Panc1 (cell line): ENCODE measurements at regions not wholly inside any gene's neighbourhood (a gene's known extent, or its start where the extent isn't known, plus 50 kb on each side); places are given as distances from the start of the nearest gene placed in this dataset.

Experiments
- ATAC-seq: fragments of 200-7000 bp; cut with Tn5 transposase; 2 replicates; pipeline ENCODE4 v1.9.1; 2020; ENCODE audit warnings: mild to moderate bottlenecking, moderate library complexity
- BruUV-seq: library from RNA; stranded (reverse); fragments of 400-500 nt; replicated peaks from 2 replicates; lab custom pipeline; 2021; lab: Mats Ljungman, UMichigan
- CTCF ChIA-PET: fragments of 300-600 bp; sonication (Branson Sonifier 250); formaldehyde crosslinking; loops from one replicate; lab custom pipeline; 2022; ENCODE audit warnings: antibody characterized with exemption; lab: Charles Lee
- POLR2A ChIA-PET: fragments of 300-600 bp; sonication (Branson Sonifier 250); formaldehyde crosslinking; loops from one replicate; lab custom pipeline; 2022; ENCODE audit warnings: antibody characterized with exemption; lab: Charles Lee
- DNase-seq: peaks from one replicate; pipeline ENCODE4 v3.0.0-alpha.2; 2010; ENCODE audit warnings: low read depth, low spot score
- H3K27ac ChIP-seq: 2 replicates; pipeline ENCODE4 v1.5.1; 2011; ENCODE audit warnings: mild to moderate bottlenecking, low read length, inconsistent platforms
- H3K27me3 ChIP-seq: fragments of 200-500 bp; sonication (Bioruptor generic); 2 replicates; pipeline ENCODE4 v1.6.0; 2014; ENCODE audit warnings: low read length, inconsistent platforms; ENCODE audit not compliant: control insufficient read depth, insufficient read depth
- H3K36me3 ChIP-seq: fragments of 200-500 bp; sonication (Bioruptor generic); 2 replicates; pipeline ENCODE4 v1.5.1; 2014; ENCODE audit warnings: inconsistent platforms, mild to moderate bottlenecking, low read length, moderate library complexity; ENCODE audit not compliant: control insufficient read depth, insufficient read depth
- H3K4me1 ChIP-seq: 2 replicates; pipeline ENCODE4 v1.5.1; 2011; ENCODE audit warnings: inconsistent platforms, mild to moderate bottlenecking, low read length, moderate library complexity; ENCODE audit not compliant: control insufficient read depth, insufficient read depth
- H3K4me3 ChIP-seq, 2 experiments: 2 replicates each; pipeline ENCODE4 v1.5.1; 2011 to 2012; ENCODE audit warnings: low read depth in 2 of 2, low read length in 2 of 2, mild to moderate bottlenecking in 2 of 2, inconsistent platforms in 1 of 2, moderate library complexity in 1 of 2
- H3K9me3 ChIP-seq: fragments of 200-500 bp; sonication (Bioruptor generic); 2 replicates; pipeline ENCODE4 v1.5.1; 2014; ENCODE audit warnings: low read depth, mild to moderate bottlenecking, inconsistent platforms, low read length, moderate library complexity; ENCODE audit not compliant: control insufficient read depth, insufficient read depth
- POLR2AphosphoS5 ChIP-seq: IDR thresholded peaks from 2 replicates; pipeline ENCODE4 v1.6.1; 2012; ENCODE audit warnings: mild to moderate bottlenecking, low read depth, low read length, moderate library complexity
- SIN3A ChIP-seq: IDR thresholded peaks from 2 replicates; pipeline ENCODE4 v1.6.1; 2012; ENCODE audit warnings: low read depth, mild to moderate bottlenecking, low read length, moderate library complexity, borderline replicate concordance; ENCODE audit not compliant: insufficient read depth
- TCF7L2 ChIP-seq: IDR thresholded peaks from 2 replicates; pipeline ENCODE4 v1.6.1; 2011; ENCODE audit warnings: mild to moderate bottlenecking, low read depth, low read length, inconsistent platforms
- in situ Hi-C: cut with HindIII; loops from 2 replicates; pipeline ENCODE4 v1.10.0; 2016; ENCODE audit warnings: low sequenced_read_pairs, low pct_unique_long_range_greater_than_20kb
- intact Hi-C: fragments of 100-400 bp; cut with micrococcal nuclease; formaldehyde crosslinking; loops from one replicate; pipeline ENCODE4 v1.10.0; 2022; ENCODE audit not compliant: unreplicated experiment
- TF ChIP-seq, protein P1 (sequence below), 2 experiments: IDR thresholded peaks; 2 replicates each; pipeline ENCODE4 v1.6.1; 2011 to 2012; ENCODE audit warnings: low read depth in 2 of 2, control low read depth in 1 of 2, low read length in 1 of 2, mild to moderate bottlenecking in 1 of 2, moderate library complexity in 1 of 2; ENCODE audit not compliant: insufficient read depth in 1 of 2
- TF ChIP-seq, protein P2 (sequence below): fragments of 450-650 bp; IDR thresholded peaks from 2 replicates; pipeline ENCODE4 v1.5.1; 2017; ENCODE audit warnings: mild to moderate bottlenecking

DNA sequence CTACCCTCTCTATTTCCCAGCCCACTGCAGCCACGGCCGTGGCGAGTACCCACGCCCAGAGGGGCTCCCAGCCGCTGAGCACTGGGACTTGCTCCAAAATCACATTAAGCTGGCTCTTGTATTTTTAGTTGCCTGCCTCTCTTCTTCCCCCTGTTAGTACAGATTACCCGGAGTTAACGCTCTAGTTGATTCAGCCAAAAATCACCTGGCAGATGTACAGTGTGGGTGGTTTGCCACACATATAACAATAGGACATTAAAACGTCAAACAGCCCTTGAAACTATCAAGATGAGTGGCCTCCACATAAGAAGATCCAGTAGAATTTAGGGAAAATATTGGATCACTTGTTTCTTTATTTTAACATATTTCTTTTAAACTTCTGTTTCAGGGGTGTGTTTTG lies 268.8 kb upstream of the PRDM1 start:
- BruUV-seq, result no TSS peak
- TF ChIP-seq TCF7L2, result no peak
- no peaks in the 10 kb centered on the region for H3K36me3 ChIP-seq
- no peak for ATAC-seq
- no peaks in the 10 kb centered on the region for H3K27me3 ChIP-seq
- no peak for DNase-seq
- no peak overlapping the region for H3K4me3 ChIP-seq
- no peak overlapping the region for H3K27ac ChIP-seq
- ChIA-PET CTCF (no interaction called here), POLR2A (no interaction called here)
- in situ Hi-C loops, result no loop called here
- no peaks in the 10 kb centered on the region for H3K4me1 ChIP-seq
- H3K9me3 ChIP-seq, result no peaks in the 10 kb centered on the region; the same call in 1 of the 2 replicates
- intact Hi-C loops, result no loop called here

DNA sequence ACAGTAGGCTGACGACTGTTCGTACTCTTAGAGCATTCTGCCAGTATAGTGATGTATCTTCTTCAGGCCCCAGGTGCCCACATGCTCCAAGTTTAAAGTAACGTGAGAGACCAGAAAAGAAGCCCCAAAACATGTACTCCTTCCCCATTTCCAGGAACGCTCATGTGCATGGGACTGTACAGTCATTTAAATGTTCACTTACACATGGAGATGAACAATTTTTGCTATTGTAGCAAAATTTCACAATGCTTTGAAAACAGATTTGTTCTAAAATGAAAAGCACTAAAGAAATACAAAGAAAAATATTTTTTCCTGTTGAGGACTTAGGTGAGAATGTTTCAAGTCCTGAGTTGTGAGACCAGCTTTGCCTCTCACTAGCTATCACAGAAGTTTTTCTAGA lies 269.3 kb upstream of the PRDM1 start:
- intact Hi-C loops (no loop called here), in situ Hi-C loops (no loop called here)
- POLR2A ChIA-PET, result no interaction called here
- ATAC-seq, result no peak
- H3K9me3 ChIP-seq, result no peaks in the 10 kb centered on the region; the same call in 1 of the 2 replicates
- TF ChIP-seq SIN3A, result no peak
- no peak overlapping the region for H3K4me3 ChIP-seq
- no peaks in the 10 kb centered on the region for H3K36me3 ChIP-seq
- no peak for DNase-seq
- no TSS peak for BruUV-seq
- no peak overlapping the region for H3K27ac ChIP-seq
- CTCF ChIA-PET, result no interaction called here
- no peaks in the 10 kb centered on the region for H3K4me1 ChIP-seq
- no peaks in the 10 kb centered on the region for H3K27me3 ChIP-seq

DNA sequence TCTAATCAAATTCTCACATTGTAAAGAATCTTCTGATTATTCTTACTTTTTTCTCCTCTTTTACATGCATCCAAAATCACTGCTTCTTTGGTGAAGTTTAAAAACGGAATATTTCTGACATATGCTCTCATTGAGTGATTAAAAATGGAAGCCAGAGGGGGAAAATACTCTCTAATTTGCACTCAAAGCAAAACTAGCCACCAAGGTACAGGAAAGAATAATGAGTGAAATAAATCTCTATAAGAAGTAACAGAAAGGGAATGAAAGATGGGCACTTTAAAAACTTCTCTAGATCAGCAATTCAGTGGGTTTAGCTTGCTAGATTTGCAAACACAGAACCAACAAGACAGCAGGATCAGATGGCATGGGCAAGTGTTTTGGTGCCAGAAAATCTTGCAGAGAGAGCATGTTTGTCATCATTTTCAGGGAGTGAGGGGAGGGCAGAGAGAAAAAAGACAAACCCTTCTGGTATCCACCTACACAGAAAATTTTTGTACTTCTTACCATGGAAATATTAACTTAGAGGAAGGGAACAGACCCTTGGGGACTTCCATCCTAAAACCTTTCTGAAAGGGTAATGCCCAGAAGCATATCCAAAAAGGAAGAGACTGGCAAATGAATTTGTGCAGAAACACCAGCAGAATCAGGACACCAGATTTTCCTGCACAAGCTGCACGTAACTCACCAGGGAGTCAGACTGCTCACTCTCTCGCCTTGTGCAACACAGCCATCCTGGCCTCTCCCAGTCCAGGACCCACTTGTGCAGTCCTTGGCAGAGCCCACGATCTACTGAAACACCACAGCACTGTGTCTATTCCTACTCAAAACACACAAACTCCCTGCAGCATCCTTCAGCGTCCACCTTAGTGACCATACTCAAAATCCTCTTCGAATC lies 270.2 kb upstream of the PRDM1 start:
- in situ Hi-C loops, result no loop called here
- Histone ChIP-seq H3K27me3 (no peaks in the 10 kb centered on the region), H3K9me3 (no peaks in the 10 kb centered on the region), H3K27ac (no peak overlapping the region), H3K4me1 (no peaks in the 10 kb centered on the region), H3K36me3 (no peaks in the 10 kb centered on the region), H3K4me3 (no peak overlapping the region)
- intact Hi-C loops, result no loop called here
- no TSS peak for BruUV-seq
- DNase-seq (no peak), ATAC-seq (no peak)
- ChIA-PET POLR2A (no interaction called here), CTCF (no interaction called here)
- TF ChIP-seq TCF7L2 (no peak), POLR2AphosphoS5 (no peak), SIN3A (no peak)
- TF ChIP-seq, protein P1, sequence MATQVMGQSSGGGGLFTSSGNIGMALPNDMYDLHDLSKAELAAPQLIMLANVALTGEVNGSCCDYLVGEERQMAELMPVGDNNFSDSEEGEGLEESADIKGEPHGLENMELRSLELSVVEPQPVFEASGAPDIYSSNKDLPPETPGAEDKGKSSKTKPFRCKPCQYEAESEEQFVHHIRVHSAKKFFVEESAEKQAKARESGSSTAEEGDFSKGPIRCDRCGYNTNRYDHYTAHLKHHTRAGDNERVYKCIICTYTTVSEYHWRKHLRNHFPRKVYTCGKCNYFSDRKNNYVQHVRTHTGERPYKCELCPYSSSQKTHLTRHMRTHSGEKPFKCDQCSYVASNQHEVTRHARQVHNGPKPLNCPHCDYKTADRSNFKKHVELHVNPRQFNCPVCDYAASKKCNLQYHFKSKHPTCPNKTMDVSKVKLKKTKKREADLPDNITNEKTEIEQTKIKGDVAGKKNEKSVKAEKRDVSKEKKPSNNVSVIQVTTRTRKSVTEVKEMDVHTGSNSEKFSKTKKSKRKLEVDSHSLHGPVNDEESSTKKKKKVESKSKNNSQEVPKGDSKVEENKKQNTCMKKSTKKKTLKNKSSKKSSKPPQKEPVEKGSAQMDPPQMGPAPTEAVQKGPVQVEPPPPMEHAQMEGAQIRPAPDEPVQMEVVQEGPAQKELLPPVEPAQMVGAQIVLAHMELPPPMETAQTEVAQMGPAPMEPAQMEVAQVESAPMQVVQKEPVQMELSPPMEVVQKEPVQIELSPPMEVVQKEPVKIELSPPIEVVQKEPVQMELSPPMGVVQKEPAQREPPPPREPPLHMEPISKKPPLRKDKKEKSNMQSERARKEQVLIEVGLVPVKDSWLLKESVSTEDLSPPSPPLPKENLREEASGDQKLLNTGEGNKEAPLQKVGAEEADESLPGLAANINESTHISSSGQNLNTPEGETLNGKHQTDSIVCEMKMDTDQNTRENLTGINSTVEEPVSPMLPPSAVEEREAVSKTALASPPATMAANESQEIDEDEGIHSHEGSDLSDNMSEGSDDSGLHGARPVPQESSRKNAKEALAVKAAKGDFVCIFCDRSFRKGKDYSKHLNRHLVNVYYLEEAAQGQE (IDR thresholded peaks at IDR 0.05; ENCODE audit: insufficient read depth in 1 of 2, low read depth in 2 of 2, low read length in 1 of 2), result no peak
- TF ChIP-seq, protein P2, sequence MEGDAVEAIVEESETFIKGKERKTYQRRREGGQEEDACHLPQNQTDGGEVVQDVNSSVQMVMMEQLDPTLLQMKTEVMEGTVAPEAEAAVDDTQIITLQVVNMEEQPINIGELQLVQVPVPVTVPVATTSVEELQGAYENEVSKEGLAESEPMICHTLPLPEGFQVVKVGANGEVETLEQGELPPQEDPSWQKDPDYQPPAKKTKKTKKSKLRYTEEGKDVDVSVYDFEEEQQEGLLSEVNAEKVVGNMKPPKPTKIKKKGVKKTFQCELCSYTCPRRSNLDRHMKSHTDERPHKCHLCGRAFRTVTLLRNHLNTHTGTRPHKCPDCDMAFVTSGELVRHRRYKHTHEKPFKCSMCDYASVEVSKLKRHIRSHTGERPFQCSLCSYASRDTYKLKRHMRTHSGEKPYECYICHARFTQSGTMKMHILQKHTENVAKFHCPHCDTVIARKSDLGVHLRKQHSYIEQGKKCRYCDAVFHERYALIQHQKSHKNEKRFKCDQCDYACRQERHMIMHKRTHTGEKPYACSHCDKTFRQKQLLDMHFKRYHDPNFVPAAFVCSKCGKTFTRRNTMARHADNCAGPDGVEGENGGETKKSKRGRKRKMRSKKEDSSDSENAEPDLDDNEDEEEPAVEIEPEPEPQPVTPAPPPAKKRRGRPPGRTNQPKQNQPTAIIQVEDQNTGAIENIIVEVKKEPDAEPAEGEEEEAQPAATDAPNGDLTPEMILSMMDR, result no peak
